SK-N-SH treated with all-trans-retinoic acid at 6 μM for 48 hours (cell line): ENCODE measurements at regions not wholly inside any gene's neighbourhood (a gene's known extent, or its start where the extent isn't known, plus 50 kb on each side); places are given as distances from the start of the nearest gene placed in this dataset.
"Not testable (repeated sequence)": the region's sequence is repeated elsewhere in the genome, so short reads cannot be mapped to it uniquely, and the experiment has no call there.

Experiments
- ATAC-seq: fragments of 200-7000 bp; cut with Tn5 transposase; 3 replicates; pipeline ENCODE4 v1.9.1; 2020; ENCODE audit warnings: mild to moderate bottlenecking, moderate library complexity
- ARNTL ChIP-seq: fragments of 450-650 bp; formaldehyde crosslinking; IDR thresholded peaks from 2 replicates; pipeline ENCODE4 v1.5.0; 2020; ENCODE audit warnings: low read depth, mild to moderate bottlenecking, moderate library complexity, borderline replicate concordance
- BACH2 ChIP-seq: fragments of 250-450 bp; sonication (Bioruptor Pico); IDR thresholded peaks from 2 replicates; pipeline ENCODE4 v1.9.0; 2021; ENCODE audit warnings: mild to moderate bottlenecking, borderline replicate concordance
- CSDC2 ChIP-seq: fragments of 250-450 bp; sonication (Bioruptor Pico); IDR thresholded peaks from 2 replicates; pipeline ENCODE4 v1.5.0; 2020; ENCODE audit warnings: mild to moderate bottlenecking, moderate library complexity
- ESRRG ChIP-seq: fragments of 250-450 bp; sonication (Bioruptor Pico); IDR thresholded peaks from 2 replicates; pipeline ENCODE4 v1.6.1; 2021; ENCODE audit warnings: mild to moderate bottlenecking
- GLIS3 ChIP-seq: fragments of 250-450 bp; sonication (Bioruptor Pico); IDR thresholded peaks from 2 replicates; pipeline ENCODE4 v1.5.0; 2020; ENCODE audit warnings: mild to moderate bottlenecking, moderate library complexity
- ISL1 ChIP-seq: fragments of 250-450 bp; sonication (Bioruptor Pico); IDR thresholded peaks from 2 replicates; pipeline ENCODE4 v2.1.2; 2022; ENCODE audit warnings: mild to moderate bottlenecking, moderate library complexity
- PPARA ChIP-seq: fragments of 250-450 bp; sonication (Bioruptor Pico); IDR thresholded peaks from 2 replicates; pipeline ENCODE4 v1.5.0; 2020; ENCODE audit warnings: mild to moderate bottlenecking, borderline replicate concordance
- RARB ChIP-seq: fragments of 250-450 bp; sonication (Bioruptor Pico); IDR thresholded peaks from 2 replicates; pipeline ENCODE4 v1.8.0; 2021; ENCODE audit warnings: mild to moderate bottlenecking, moderate library complexity
- SNAI2 ChIP-seq: fragments of 250-450 bp; sonication (Bioruptor Pico); IDR thresholded peaks from 2 replicates; pipeline ENCODE4 v1.5.0; 2020; ENCODE audit warnings: mild to moderate bottlenecking, moderate library complexity
- TCF4 ChIP-seq: fragments of 250-450 bp; sonication (Bioruptor Pico); IDR thresholded peaks from 2 replicates; pipeline ENCODE4 v1.8.0; 2021; ENCODE audit warnings: mild to moderate bottlenecking, moderate library complexity, borderline replicate concordance
- TOX ChIP-seq: fragments of 250-450 bp; sonication (Bioruptor Pico); IDR thresholded peaks from 2 replicates; pipeline ENCODE4 v1.8.0; 2021; ENCODE audit warnings: mild to moderate bottlenecking, moderate library complexity, borderline replicate concordance
- ZC3H10 ChIP-seq: fragments of 250-450 bp; sonication (Bioruptor Pico); IDR thresholded peaks from 2 replicates; pipeline ENCODE4 v1.5.1; 2021; ENCODE audit warnings: mild to moderate bottlenecking, moderate library complexity
- ZNF70 ChIP-seq: fragments of 450-650 bp; formaldehyde crosslinking; IDR thresholded peaks from 2 replicates; pipeline ENCODE4 v1.5.0; 2020; ENCODE audit warnings: mild to moderate bottlenecking, moderate library complexity
- ZNF8 ChIP-seq: fragments of 450-650 bp; formaldehyde crosslinking; IDR thresholded peaks from 2 replicates; pipeline ENCODE4 v1.5.0; 2020; ENCODE audit warnings: mild to moderate bottlenecking, moderate library complexity
- TF ChIP-seq, protein P1 (sequence below): fragments of 250-450 bp; sonication (Bioruptor Pico); IDR thresholded peaks from 2 replicates; pipeline ENCODE4 v1.5.0; 2020; ENCODE audit warnings: mild to moderate bottlenecking, moderate library complexity
- TF ChIP-seq, protein P2 (sequence below): fragments of 250-450 bp; sonication (Bioruptor Pico); IDR thresholded peaks from 2 replicates; pipeline ENCODE4 v1.8.0; 2021; ENCODE audit warnings: low read depth, mild to moderate bottlenecking, moderate library complexity, borderline replicate concordance
- TF ChIP-seq, protein P3 (sequence below): fragments of 250-450 bp; sonication (Bioruptor Pico); IDR thresholded peaks from 2 replicates; pipeline ENCODE4 v1.5.1; 2021; ENCODE audit warnings: mild to moderate bottlenecking, moderate library complexity
- TF ChIP-seq, protein P4 (sequence below): fragments of 250-450 bp; sonication (Bioruptor Pico); IDR thresholded peaks from 2 replicates; pipeline ENCODE4 v1.8.0; 2020; ENCODE audit warnings: mild to moderate bottlenecking, moderate library complexity, borderline replicate concordance
- TF ChIP-seq, protein P5 (sequence below): fragments of 250-450 bp; sonication (Bioruptor Pico); IDR thresholded peaks from 2 replicates; pipeline ENCODE4 v1.5.1; 2020; ENCODE audit warnings: low read depth, mild to moderate bottlenecking, moderate library complexity

DNA sequence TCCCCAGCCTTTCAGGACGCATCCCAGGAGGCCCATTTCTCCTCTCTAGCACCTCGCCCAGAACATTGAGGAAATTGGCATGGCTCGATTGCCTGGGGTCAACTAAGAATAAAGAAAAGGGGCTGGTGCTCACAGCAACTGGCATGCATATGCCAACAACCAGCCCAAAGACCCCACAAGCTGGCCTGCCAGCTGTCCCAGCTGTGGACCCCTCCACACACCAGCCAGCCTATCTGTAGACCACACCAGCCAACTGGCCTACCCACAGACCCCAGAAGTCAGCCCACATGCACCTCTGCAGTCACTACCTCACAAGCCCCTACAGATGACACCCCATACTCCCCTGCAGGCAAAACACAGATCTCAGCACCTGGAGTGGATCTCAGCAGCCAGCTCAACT is 123.8 kb upstream of the ID2 start:
- no peak for TF ChIP-seq RARB (CRISPR knock-in tag)
- ATAC-seq, result no peak

DNA sequence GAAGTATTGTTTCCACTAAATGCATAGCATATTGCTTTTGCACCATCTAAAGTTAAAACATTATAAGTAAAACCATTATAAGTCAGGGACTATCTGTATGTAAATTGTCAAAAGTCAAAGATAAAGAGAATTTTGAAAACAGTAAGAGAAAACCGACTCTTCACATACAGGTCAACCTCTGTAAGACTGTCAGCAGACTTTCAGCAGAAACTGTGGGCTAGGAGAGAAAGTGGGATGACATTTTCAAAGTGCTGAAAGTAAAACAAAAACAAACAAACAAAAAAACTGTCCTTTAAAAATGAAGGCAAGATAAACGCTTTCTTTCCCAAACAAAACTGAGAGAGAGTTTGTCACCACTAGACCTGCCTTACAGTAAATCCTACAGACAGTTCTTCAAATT is 122.9 kb upstream of the ID2 start:
- TF ChIP-seq CSDC2 (CRISPR knock-in tag) (no peak), TOX (CRISPR knock-in tag) (no peak), ARNTL (CRISPR knock-in tag) (no peak)
- TF ChIP-seq, protein P1, sequence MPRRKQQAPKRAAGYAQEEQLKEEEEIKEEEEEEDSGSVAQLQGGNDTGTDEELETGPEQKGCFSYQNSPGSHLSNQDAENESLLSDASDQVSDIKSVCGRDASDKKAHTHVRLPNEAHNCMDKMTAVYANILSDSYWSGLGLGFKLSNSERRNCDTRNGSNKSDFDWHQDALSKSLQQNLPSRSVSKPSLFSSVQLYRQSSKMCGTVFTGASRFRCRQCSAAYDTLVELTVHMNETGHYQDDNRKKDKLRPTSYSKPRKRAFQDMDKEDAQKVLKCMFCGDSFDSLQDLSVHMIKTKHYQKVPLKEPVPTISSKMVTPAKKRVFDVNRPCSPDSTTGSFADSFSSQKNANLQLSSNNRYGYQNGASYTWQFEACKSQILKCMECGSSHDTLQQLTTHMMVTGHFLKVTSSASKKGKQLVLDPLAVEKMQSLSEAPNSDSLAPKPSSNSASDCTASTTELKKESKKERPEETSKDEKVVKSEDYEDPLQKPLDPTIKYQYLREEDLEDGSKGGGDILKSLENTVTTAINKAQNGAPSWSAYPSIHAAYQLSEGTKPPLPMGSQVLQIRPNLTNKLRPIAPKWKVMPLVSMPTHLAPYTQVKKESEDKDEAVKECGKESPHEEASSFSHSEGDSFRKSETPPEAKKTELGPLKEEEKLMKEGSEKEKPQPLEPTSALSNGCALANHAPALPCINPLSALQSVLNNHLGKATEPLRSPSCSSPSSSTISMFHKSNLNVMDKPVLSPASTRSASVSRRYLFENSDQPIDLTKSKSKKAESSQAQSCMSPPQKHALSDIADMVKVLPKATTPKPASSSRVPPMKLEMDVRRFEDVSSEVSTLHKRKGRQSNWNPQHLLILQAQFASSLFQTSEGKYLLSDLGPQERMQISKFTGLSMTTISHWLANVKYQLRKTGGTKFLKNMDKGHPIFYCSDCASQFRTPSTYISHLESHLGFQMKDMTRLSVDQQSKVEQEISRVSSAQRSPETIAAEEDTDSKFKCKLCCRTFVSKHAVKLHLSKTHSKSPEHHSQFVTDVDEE, result no peak
- no peak for ATAC-seq

DNA sequence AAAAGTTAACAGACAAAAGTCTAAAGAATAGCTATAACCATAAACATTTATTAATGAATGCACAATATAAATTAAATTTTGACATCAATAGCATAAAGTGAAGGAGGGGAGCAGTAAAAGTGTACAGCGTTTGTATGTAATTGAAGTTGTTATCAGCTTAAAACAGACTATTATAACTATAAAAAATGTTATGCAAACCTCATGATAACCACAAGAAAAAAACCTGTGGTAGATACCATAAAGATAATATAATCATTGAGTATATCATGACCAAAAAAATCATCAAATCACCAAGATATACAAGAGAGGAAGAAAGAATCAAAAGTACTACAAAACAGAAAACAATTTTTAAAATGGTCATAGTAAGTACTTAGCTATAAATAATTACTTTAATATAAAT is 122.1 kb upstream of the ID2 start:
- ATAC-seq, result no peak
- TF ChIP-seq BACH2, result no peak
- no peak for TF ChIP-seq ZNF8 (CRISPR knock-in tag)
- TF ChIP-seq, protein P2, sequence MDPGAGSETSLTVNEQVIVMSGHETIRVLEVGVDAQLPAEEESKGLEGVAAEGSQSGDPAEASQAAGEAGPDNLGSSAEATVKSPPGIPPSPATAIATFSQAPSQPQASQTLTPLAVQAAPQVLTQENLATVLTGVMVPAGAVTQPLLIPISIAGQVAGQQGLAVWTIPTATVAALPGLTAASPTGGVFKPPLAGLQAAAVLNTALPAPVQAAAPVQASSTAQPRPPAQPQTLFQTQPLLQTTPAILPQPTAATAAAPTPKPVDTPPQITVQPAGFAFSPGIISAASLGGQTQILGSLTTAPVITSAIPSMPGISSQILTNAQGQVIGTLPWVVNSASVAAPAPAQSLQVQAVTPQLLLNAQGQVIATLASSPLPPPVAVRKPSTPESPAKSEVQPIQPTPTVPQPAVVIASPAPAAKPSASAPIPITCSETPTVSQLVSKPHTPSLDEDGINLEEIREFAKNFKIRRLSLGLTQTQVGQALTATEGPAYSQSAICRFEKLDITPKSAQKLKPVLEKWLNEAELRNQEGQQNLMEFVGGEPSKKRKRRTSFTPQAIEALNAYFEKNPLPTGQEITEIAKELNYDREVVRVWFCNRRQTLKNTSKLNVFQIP (CRISPR knock-in tag), result no peak
- TF ChIP-seq GLIS3 (CRISPR knock-in tag), result no peak
- TF ChIP-seq, protein P3, sequence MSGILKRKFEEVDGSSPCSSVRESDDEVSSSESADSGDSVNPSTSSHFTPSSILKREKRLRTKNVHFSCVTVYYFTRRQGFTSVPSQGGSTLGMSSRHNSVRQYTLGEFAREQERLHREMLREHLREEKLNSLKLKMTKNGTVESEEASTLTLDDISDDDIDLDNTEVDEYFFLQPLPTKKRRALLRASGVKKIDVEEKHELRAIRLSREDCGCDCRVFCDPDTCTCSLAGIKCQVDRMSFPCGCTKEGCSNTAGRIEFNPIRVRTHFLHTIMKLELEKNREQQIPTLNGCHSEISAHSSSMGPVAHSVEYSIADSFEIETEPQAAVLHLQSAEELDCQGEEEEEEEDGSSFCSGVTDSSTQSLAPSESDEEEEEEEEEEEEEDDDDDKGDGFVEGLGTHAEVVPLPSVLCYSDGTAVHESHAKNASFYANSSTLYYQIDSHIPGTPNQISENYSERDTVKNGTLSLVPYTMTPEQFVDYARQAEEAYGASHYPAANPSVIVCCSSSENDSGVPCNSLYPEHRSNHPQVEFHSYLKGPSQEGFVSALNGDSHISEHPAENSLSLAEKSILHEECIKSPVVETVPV (CRISPR knock-in tag), result no peak
- no peak for TF ChIP-seq PPARA (CRISPR knock-in tag)
- TF ChIP-seq, protein P4, sequence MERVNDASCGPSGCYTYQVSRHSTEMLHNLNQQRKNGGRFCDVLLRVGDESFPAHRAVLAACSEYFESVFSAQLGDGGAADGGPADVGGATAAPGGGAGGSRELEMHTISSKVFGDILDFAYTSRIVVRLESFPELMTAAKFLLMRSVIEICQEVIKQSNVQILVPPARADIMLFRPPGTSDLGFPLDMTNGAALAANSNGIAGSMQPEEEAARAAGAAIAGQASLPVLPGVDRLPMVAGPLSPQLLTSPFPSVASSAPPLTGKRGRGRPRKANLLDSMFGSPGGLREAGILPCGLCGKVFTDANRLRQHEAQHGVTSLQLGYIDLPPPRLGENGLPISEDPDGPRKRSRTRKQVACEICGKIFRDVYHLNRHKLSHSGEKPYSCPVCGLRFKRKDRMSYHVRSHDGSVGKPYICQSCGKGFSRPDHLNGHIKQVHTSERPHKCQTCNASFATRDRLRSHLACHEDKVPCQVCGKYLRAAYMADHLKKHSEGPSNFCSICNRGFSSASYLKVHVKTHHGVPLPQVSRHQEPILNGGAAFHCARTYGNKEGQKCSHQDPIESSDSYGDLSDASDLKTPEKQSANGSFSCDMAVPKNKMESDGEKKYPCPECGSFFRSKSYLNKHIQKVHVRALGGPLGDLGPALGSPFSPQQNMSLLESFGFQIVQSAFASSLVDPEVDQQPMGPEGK, result no peak
- TF ChIP-seq CSDC2 (CRISPR knock-in tag), result no peak
- TF ChIP-seq ZNF70 (CRISPR knock-in tag), result no peak
- TF ChIP-seq TOX (CRISPR knock-in tag), result no peak
- no peak for TF ChIP-seq ESRRG
- TF ChIP-seq, protein P5, sequence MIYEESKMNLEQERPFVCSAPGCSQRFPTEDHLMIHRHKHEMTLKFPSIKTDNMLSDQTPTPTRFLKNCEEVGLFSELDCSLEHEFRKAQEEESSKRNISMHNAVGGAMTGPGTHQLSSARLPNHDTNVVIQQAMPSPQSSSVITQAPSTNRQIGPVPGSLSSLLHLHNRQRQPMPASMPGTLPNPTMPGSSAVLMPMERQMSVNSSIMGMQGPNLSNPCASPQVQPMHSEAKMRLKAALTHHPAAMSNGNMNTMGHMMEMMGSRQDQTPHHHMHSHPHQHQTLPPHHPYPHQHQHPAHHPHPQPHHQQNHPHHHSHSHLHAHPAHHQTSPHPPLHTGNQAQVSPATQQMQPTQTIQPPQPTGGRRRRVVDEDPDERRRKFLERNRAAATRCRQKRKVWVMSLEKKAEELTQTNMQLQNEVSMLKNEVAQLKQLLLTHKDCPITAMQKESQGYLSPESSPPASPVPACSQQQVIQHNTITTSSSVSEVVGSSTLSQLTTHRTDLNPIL (CRISPR knock-in tag), result no peak
- TF ChIP-seq ISL1 (CRISPR knock-in tag), result no peak
- TF ChIP-seq ZC3H10, result no peak
- no peak for TF ChIP-seq TCF4
- TF ChIP-seq SNAI2, result no peak

DNA sequence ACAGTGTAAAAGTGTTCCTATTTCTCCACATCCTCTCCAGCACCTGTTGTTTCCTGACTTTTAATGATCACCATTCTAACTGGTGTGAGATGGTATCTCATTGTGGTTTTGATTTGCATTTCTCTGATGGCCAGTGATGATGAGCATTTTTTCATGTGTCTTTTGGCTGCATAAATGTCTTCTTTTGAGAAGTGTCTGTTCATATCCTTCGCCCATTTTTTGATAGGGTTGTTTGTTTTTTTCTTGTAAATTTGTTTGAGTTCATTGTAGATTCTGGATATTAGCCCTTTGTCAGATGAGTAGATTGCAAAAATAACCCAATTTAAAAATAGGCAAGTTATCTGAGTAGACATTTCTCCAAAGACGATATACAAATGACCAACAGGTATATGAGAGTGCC is 120.2 kb upstream of the ID2 start:
- ATAC-seq, result not testable (repeated sequence)

DNA sequence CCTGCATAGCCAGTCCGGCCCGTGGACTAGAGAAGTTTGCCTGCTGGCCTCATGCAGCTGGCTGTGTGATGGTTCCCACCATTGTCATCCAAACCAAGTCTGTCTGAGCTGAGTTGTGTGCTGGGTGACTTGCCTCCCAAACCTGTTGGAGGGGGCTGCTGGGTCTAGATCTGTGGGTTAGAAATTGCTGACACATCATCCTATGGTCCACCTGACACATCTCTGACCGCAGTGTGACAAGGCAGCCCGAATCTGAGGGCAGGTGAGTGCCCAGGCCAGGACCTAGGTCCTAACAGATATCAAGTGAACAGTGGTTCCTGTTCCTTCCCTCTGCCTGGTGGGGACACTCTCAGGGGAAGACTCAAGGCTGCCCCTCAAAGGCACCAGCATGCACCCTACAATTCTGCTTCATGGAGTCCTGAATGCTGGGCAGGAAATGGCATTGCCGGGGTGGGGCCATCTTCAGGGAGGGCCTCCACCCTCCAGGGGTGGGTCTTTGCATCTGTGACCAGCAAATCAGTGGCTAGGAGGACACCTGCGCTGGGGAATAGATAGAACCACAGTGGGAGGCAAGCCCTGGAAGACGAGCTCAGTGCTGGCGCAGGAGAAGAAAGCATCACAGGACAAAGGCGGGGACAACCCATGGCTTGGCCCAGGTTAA is 117.9 kb upstream of the ID2 start:
- TF ChIP-seq ZNF8 (CRISPR knock-in tag), result no peak
- TF ChIP-seq, protein P1, result no peak
- TF ChIP-seq, all 23 proteins: peak for 0
- ATAC-seq, result no peak
